ENCODE measurements at regions not wholly inside any gene's neighbourhood (a gene's known extent, or its start where the extent isn't known, plus 50 kb on each side); places are given as distances from the start of the nearest gene placed in this dataset.

- Histone ChIP-seq H3K27me3 (peaks cover 40% of the 10 kb centered on the region), H3K4me3 (ENCODE audit: low read depth in 1 of 2, low read length in 1 of 2) (no peak overlapping the region), H3K27ac (no peak overlapping the region), H3K36me3 (no peaks in the 10 kb centered on the region), H3K4me1 (ENCODE audit: control insufficient read depth in 1 of 2, insufficient read depth in 1 of 2, low read depth in 1 of 2, low read length in 1 of 2) (no peaks in the 10 kb centered on the region), H3K9me3 (no peaks in the 10 kb centered on the region)
- TF ChIP-seq CTCF (IDR thresholded peaks at IDR 0.05): no peak
These were observed 304.1 kb upstream of the TNP1 start for GRCh38 chr2:217163987-217164386.

- H3K4me1 ChIP-seq (ENCODE audit: control insufficient read depth in 1 of 2, insufficient read depth in 1 of 2, low read depth in 1 of 2, low read length in 1 of 2): no peaks in the 10 kb centered on the region
- H3K27me3 ChIP-seq: peaks cover 33% of the 10 kb centered on the region
- H3K36me3 ChIP-seq: no peaks in the 10 kb centered on the region
- no peaks in the 10 kb centered on the region for H3K9me3 ChIP-seq
- no peak for TF ChIP-seq CTCF (IDR thresholded peaks at IDR 0.05)
- H3K4me3 ChIP-seq (ENCODE audit: low read depth in 1 of 2, low read length in 1 of 2): no peak overlapping the region
- no peak overlapping the region for H3K27ac ChIP-seq
These were observed 302.7 kb upstream of the TNP1 start for GRCh38 chr2:217162533-217162932.

- Histone ChIP-seq H3K4me1 (ENCODE audit: control insufficient read depth in 1 of 2, insufficient read depth in 1 of 2, low read depth in 1 of 2, low read length in 1 of 2) (no peaks in the 10 kb centered on the region), H3K9me3 (no peaks in the 10 kb centered on the region), H3K36me3 (no peaks in the 10 kb centered on the region), H3K27me3 (peaks cover 31% of the 10 kb centered on the region), H3K27ac (no peak overlapping the region), H3K4me3 (ENCODE audit: low read depth in 1 of 2, low read length in 1 of 2) (no peak overlapping the region)
- no peak for TF ChIP-seq CTCF (IDR thresholded peaks at IDR 0.05)
These were observed 301.4 kb upstream of the TNP1 start for GRCh38 chr2:217160978-217161973.

GRCh38 chr2:217160103-217160743, 300.4 kb upstream of the TNP1 start:
- H3K9me3 ChIP-seq: no peaks in the 10 kb centered on the region
- H3K4me3 ChIP-seq (ENCODE audit: low read depth in 1 of 2, low read length in 1 of 2): no peak overlapping the region
- peaks cover 31% of the 10 kb centered on the region for H3K27me3 ChIP-seq
- no peaks in the 10 kb centered on the region for H3K36me3 ChIP-seq
- TF ChIP-seq CTCF (IDR thresholded peaks at IDR 0.05): no peak
- H3K4me1 ChIP-seq (ENCODE audit: control insufficient read depth in 1 of 2, insufficient read depth in 1 of 2, low read depth in 1 of 2, low read length in 1 of 2): no peaks in the 10 kb centered on the region
- no peak overlapping the region for H3K27ac ChIP-seq

GRCh38 chr2:217158928-217159327, 299.1 kb upstream of the TNP1 start:
- peaks cover 31% of the 10 kb centered on the region for H3K27me3 ChIP-seq

More at GRCh38 chr2:217158928-217159327, 299.1 kb upstream of the TNP1 start:
- no peaks in the 10 kb centered on the region for H3K36me3 ChIP-seq
- H3K4me3 ChIP-seq (ENCODE audit: low read depth in 1 of 2, low read length in 1 of 2): no peak overlapping the region
- no peak overlapping the region for H3K27ac ChIP-seq
- no peaks in the 10 kb centered on the region for H3K9me3 ChIP-seq
- H3K4me1 ChIP-seq (ENCODE audit: control insufficient read depth in 1 of 2, insufficient read depth in 1 of 2, low read depth in 1 of 2, low read length in 1 of 2): no peaks in the 10 kb centered on the region
- no peak for TF ChIP-seq CTCF (IDR thresholded peaks at IDR 0.05)

Data from neutrophil (primary cell).